ENCODE measurements at regions not wholly inside any gene's neighbourhood (a gene's known extent, or its start where the extent isn't known, plus 50 kb on each side); places are given as distances from the start of the nearest gene placed in this dataset.

DNA sequence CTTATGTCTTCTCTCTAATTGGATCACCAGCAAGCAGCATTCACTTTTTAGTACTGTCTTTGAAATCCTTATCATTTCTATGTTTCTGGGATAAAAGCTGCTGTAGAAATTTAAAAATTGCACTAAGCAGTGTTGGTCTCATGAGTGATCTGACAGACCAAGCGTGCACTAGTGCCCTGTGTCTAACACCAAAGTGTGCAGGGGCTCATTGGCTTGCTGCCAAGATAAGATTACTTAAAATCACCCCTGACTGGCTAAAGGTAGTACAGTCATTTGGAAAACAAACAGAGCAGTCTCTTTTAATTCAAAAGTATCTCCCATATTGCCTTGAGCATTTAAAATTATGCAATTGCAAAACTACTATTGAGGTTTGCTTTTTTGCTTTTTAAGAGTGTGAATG, 304.6 kb downstream of the ARAP2 start:
- TF ChIP-seq, protein P1, sequence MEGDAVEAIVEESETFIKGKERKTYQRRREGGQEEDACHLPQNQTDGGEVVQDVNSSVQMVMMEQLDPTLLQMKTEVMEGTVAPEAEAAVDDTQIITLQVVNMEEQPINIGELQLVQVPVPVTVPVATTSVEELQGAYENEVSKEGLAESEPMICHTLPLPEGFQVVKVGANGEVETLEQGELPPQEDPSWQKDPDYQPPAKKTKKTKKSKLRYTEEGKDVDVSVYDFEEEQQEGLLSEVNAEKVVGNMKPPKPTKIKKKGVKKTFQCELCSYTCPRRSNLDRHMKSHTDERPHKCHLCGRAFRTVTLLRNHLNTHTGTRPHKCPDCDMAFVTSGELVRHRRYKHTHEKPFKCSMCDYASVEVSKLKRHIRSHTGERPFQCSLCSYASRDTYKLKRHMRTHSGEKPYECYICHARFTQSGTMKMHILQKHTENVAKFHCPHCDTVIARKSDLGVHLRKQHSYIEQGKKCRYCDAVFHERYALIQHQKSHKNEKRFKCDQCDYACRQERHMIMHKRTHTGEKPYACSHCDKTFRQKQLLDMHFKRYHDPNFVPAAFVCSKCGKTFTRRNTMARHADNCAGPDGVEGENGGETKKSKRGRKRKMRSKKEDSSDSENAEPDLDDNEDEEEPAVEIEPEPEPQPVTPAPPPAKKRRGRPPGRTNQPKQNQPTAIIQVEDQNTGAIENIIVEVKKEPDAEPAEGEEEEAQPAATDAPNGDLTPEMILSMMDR (IDR thresholded peaks at IDR 0.05) = no peak
- no peak for TF ChIP-seq ZFX (IDR thresholded peaks at IDR 0.05; ENCODE audit: borderline replicate concordance)

Measured in 22Rv1 (cell line).